ENCODE measurements at regions not wholly inside any gene's neighbourhood (a gene's known extent, or its start where the extent isn't known, plus 50 kb on each side); places are given as distances from the start of the nearest gene placed in this dataset.

GRCh38 chr2:226207671-226208070, 591.9 kb downstream of the IRS1 start:
- no peaks in the 10 kb centered on the region for H3K36me3 ChIP-seq
- peaks cover 0 to 15% (median 7%) of the 10 kb centered on the region in 12 donors for H3K4me1 ChIP-seq
- 40 to 51% (median 41%) methylated on average over 5 of the region's 5 CpGs for WGBS, 4 donors
- no peak overlapping the region for H3K4me3 ChIP-seq
- DNase-seq (peak in 2 of 5 donors; percentile 10 to 28), ATAC-seq (peak in 2 of 4 donors; percentile 46 to 47)
- TF ChIP-seq CTCF (IDR thresholded peaks at IDR 0.05) (no peak), POLR2A (IDR thresholded peaks at IDR 0.05) (no peak)
- no peaks in the 10 kb centered on the region for H3K27me3 ChIP-seq
- no peak overlapping the region for H3K27ac ChIP-seq
- no peaks in the 10 kb centered on the region for H3K9me3 ChIP-seq
- intact Hi-C loops (cut with DNase I) = no loop called here

- intact Hi-C loops (cut with DNase I) = no loop called here
- Histone ChIP-seq H3K27ac (no peak overlapping the region), H3K36me3 (no peaks in the 10 kb centered on the region), H3K4me1 (no peaks in the 10 kb centered on the region), H3K27me3 (no peaks in the 10 kb centered on the region), H3K9me3 (no peaks in the 10 kb centered on the region), H3K4me3 (no peak overlapping the region)
- no peak for DNase-seq
- 76 to 81% (median 79%) methylated on average over 2 of the region's 2 CpGs for WGBS, 4 donors
- ATAC-seq = no peak
- TF ChIP-seq POLR2A (IDR thresholded peaks at IDR 0.05) (no peak), CTCF (IDR thresholded peaks at IDR 0.05) (no peak)
Observed at GRCh38 chr2:226199555-226199954, 600.1 kb downstream of the IRS1 start.

- H3K36me3 ChIP-seq = no peaks in the 10 kb centered on the region
- no peak overlapping the region for H3K27ac ChIP-seq
- WGBS, 4 donors = 80 to 86% (median 85%) methylated on average over 4 of the region's 4 CpGs
- H3K4me1 ChIP-seq = no peaks in the 10 kb centered on the region
- no peak for ATAC-seq
- intact Hi-C loops (cut with DNase I) = no loop called here
- H3K4me3 ChIP-seq = no peak overlapping the region
- H3K27me3 ChIP-seq = no peaks in the 10 kb centered on the region
- H3K9me3 ChIP-seq = no peaks in the 10 kb centered on the region
- DNase-seq = no peak
- TF ChIP-seq CTCF (IDR thresholded peaks at IDR 0.05) (no peak), POLR2A (IDR thresholded peaks at IDR 0.05) (no peak)
Observed at GRCh38 chr2:226198956-226199355, 600.7 kb downstream of the IRS1 start.

GRCh38 chr2:226190479-226191252, 609.0 kb downstream of the IRS1 start:
- ATAC-seq = no peak
- H3K4me3 ChIP-seq = no peak overlapping the region
- no peak overlapping the region for H3K27ac ChIP-seq
- no peaks in the 10 kb centered on the region for H3K27me3 ChIP-seq
- TF ChIP-seq CTCF (IDR thresholded peaks at IDR 0.05) (no peak), POLR2A (IDR thresholded peaks at IDR 0.05) (no peak)
- H3K4me1 ChIP-seq = peaks cover 0 to 5% (median 0%) of the 10 kb centered on the region in 12 donors
- intact Hi-C loops (cut with DNase I) = no loop called here
- no peaks in the 10 kb centered on the region for H3K9me3 ChIP-seq
- WGBS, 4 donors = 81 to 90% (median 87%) methylated on average over 5 of the region's 5 CpGs
- DNase-seq = no peak
- no peaks in the 10 kb centered on the region for H3K36me3 ChIP-seq

Data from heart left ventricle (tissue), 16 donors.